GM18502 (cell line): ENCODE measurements at regions not wholly inside any gene's neighbourhood (a gene's known extent, or its start where the extent isn't known, plus 50 kb on each side); places are given as distances from the start of the nearest gene placed in this dataset.
"Not testable (repeated sequence)": the region's sequence is repeated elsewhere in the genome, so short reads cannot be mapped to it uniquely, and the experiment has no call there.

ENCODE experiments used
- ATAC-seq: cut with Tn5 transposase; IDR thresholded peaks from one replicate; pipeline ENCODE4 v1.9.1; 2021; ENCODE audit warnings: mild to moderate bottlenecking; ENCODE audit not compliant: unreplicated experiment, poor library complexity

- ATAC-seq = no peak
These were observed 983.2 kb downstream of the PLOD2 start for GRCh38 chr3:145177828-145178227.

GRCh38 chr3:145182196-145182911 lies 978.6 kb downstream of the PLOD2 start:
- ATAC-seq = peak; percentile 51

GRCh38 chr3:145183261-145183660 lies 977.7 kb downstream of the PLOD2 start:
- ATAC-seq = no peak

GRCh38 chr3:145188079-145188770 lies 972.8 kb downstream of the PLOD2 start:
- no peak for ATAC-seq

GRCh38 chr3:145190138-145190537 lies 970.8 kb downstream of the PLOD2 start:
- ATAC-seq = no peak

GRCh38 chr3:145190761-145191160 lies 970.2 kb downstream of the PLOD2 start:
- no peak for ATAC-seq

GRCh38 chr3:145191543-145191942 lies 969.4 kb downstream of the PLOD2 start:
- ATAC-seq = no peak

- no peak for ATAC-seq
These were observed 963.7 kb downstream of the PLOD2 start for GRCh38 chr3:145197051-145197820.

GRCh38 chr3:145197821-145198220 lies 963.2 kb downstream of the PLOD2 start:
- no peak for ATAC-seq

GRCh38 chr3:145209561-145209960 lies 951.4 kb downstream of the PLOD2 start:
- no peak for ATAC-seq

- ATAC-seq = no peak
These were observed 941.4 kb downstream of the PLOD2 start for GRCh38 chr3:145219355-145220235.

- no peak for ATAC-seq
These were observed 936.1 kb downstream of the PLOD2 start for GRCh38 chr3:145224886-145225285.

- no peak for ATAC-seq
These were observed 917.1 kb downstream of the PLOD2 start for GRCh38 chr3:145243875-145244274.

- no peak for ATAC-seq
These were observed 916.7 kb downstream of the PLOD2 start for GRCh38 chr3:145244327-145244726.

- ATAC-seq = no peak
These were observed 914.7 kb downstream of the PLOD2 start for GRCh38 chr3:145246291-145246690.

GRCh38 chr3:145248928-145249327 lies 912.1 kb downstream of the PLOD2 start:
- ATAC-seq = no peak

- no peak for ATAC-seq
These were observed 909.7 kb downstream of the PLOD2 start for GRCh38 chr3:145251311-145251710.

GRCh38 chr3:145257967-145258366 lies 903.0 kb downstream of the PLOD2 start:
- ATAC-seq = not testable (repeated sequence)

- no peak for ATAC-seq
These were observed 901.7 kb downstream of the PLOD2 start for GRCh38 chr3:145259166-145259880.

- ATAC-seq = not testable (repeated sequence)
These were observed 897.5 kb downstream of the PLOD2 start for GRCh38 chr3:145263458-145263857.
